Endothelial cell of umbilical vein (primary cell): ENCODE measurements at regions not wholly inside any gene's neighbourhood (a gene's known extent, or its start where the extent isn't known, plus 50 kb on each side); places are given as distances from the start of the nearest gene placed in this dataset.

Source experiments
- BruUV-seq: library from RNA; stranded (reverse); fragments of 400-500 nt; replicated peaks from 2 replicates; lab custom pipeline; 2021; lab: Mats Ljungman, UMichigan
- CTCF ChIA-PET: fragments of 300-600, 350-600 bp; sonication (Branson Sonifier 250); formaldehyde crosslinking; loops from one replicate; lab custom pipeline; 2021; ENCODE audit warnings: antibody characterized with exemption, inconsistent platforms; lab: Charles Lee
- POLR2A ChIA-PET: fragments of 300-600, 350-600 bp; sonication (Branson Sonifier 250); formaldehyde crosslinking; loops from one replicate; lab custom pipeline; 2021; ENCODE audit warnings: antibody characterized with exemption, inconsistent platforms; lab: Charles Lee
- DNase-seq: peaks from one replicate; pipeline ENCODE4 v3.0.0-alpha.2; 2011; ENCODE audit warnings: low read depth, low spot score
- FAIRE-seq: peaks from 2 replicates; lab custom pipeline; 2011; peaks lifted over from hg19 to GRCh38; lab: Jason Lieb, UNC
- H2AFZ ChIP-seq: 2 replicates; pipeline ENCODE4 v1.6.0; 2012; ENCODE audit warnings: low read depth, low read length, control low read depth, inconsistent platforms
- H3K27ac ChIP-seq: 2 replicates; pipeline ENCODE4 v1.5.1; 2011; ENCODE audit warnings: low read depth, mild to moderate bottlenecking, control low read depth, low read length, moderate library complexity; ENCODE audit not compliant: insufficient read depth
- H3K27me3 ChIP-seq, 2 experiments: 2 replicates each; pipeline versions ENCODE4 v1.6.0 to v1.6.1; 2011; ENCODE audit warnings: low read length in 2 of 2, mixed read lengths in 1 of 2; ENCODE audit not compliant: control insufficient read depth in 2 of 2, insufficient read depth in 2 of 2
- H3K36me3 ChIP-seq, 2 experiments: 2 replicates in 1 of 2; 3 replicates in 1 of 2; pipeline ENCODE4 v1.5.1; 2011; ENCODE audit warnings: low read length in 2 of 2, mild to moderate bottlenecking in 1 of 2, moderate library complexity in 1 of 2; ENCODE audit not compliant: control insufficient read depth in 2 of 2, insufficient read depth in 2 of 2; ENCODE audit errors: extremely low read depth in 1 of 2
- H3K4me1 ChIP-seq: 3 replicates; pipeline ENCODE4 v1.5.1; 2011; ENCODE audit warnings: mild to moderate bottlenecking, low read length; ENCODE audit not compliant: control insufficient read depth, insufficient read depth; ENCODE audit errors: extremely low read depth
- H3K4me2 ChIP-seq: 2 replicates; pipeline ENCODE4 v1.6.1; 2011; ENCODE audit warnings: low read length, control low read depth, mixed read lengths; ENCODE audit not compliant: insufficient read depth
- H3K4me3 ChIP-seq, 3 experiments: fragments of 200-600 bp in 1 of 3; sonication (generic), shearing (Covaris generic) in 1 of 3; replicated peaks in 1 of 3; 2 replicates each; pipeline ENCODE4 v1.5.1; 2011 to 2016; ENCODE audit warnings: control low read depth in 3 of 3, low read length in 3 of 3, mild to moderate bottlenecking in 2 of 3, inconsistent platforms in 1 of 3, low read depth in 1 of 3, moderate library complexity in 1 of 3; ENCODE audit not compliant: insufficient read depth in 1 of 3
- H3K79me2 ChIP-seq: 2 replicates; pipeline ENCODE4 v1.6.0; 2012; ENCODE audit warnings: low read length, inconsistent platforms; ENCODE audit not compliant: control insufficient read depth, insufficient read depth
- H3K9ac ChIP-seq: replicated peaks from 2 replicates; pipeline ENCODE3; 2011; ENCODE audit warnings: low read length, control low read depth; ENCODE audit not compliant: insufficient read depth; ENCODE audit errors: extremely low read depth
- H3K9me1 ChIP-seq: replicated peaks from 3 replicates; pipeline ENCODE4 v1.6.0; 2011; ENCODE audit warnings: mild to moderate bottlenecking, low read length; ENCODE audit not compliant: control insufficient read depth, insufficient read depth; ENCODE audit errors: extremely low read depth
- H3K9me3 ChIP-seq: replicated peaks from 2 replicates; pipeline ENCODE4 v1.5.1; 2012; ENCODE audit warnings: low read length, inconsistent platforms; ENCODE audit not compliant: control insufficient read depth, insufficient read depth
- H4K20me1 ChIP-seq: replicated peaks from 2 replicates; pipeline ENCODE3; 2011; ENCODE audit warnings: mild to moderate bottlenecking, low read length; ENCODE audit not compliant: control insufficient read depth, insufficient read depth; ENCODE audit errors: extremely low read depth
- EZH2 ChIP-seq: IDR thresholded peaks from 2 replicates; pipeline ENCODE4 v1.6.1; 2012; ENCODE audit warnings: borderline replicate concordance, low read depth, mild to moderate bottlenecking, moderate library complexity, low read length, inconsistent platforms; ENCODE audit not compliant: severe bottlenecking
- FOS ChIP-seq: IDR thresholded peaks from 2 replicates; pipeline ENCODE4 v1.6.1; 2011; ENCODE audit warnings: mild to moderate bottlenecking, low read length, moderate library complexity, borderline replicate concordance; ENCODE audit not compliant: insufficient read depth
- GATA2 ChIP-seq: IDR thresholded peaks from 2 replicates; pipeline ENCODE4 v1.7.0; 2011; ENCODE audit warnings: low read depth, mild to moderate bottlenecking, moderate library complexity, mixed read lengths, low read length; ENCODE audit not compliant: insufficient read length, insufficient read depth
- JUN ChIP-seq: IDR thresholded peaks from 2 replicates; pipeline ENCODE4 v1.6.1; 2011; ENCODE audit warnings: borderline replicate concordance, low read depth; ENCODE audit not compliant: insufficient read length, insufficient read depth
- MAX ChIP-seq: IDR thresholded peaks from 2 replicates; pipeline ENCODE4 v1.6.1; 2011; ENCODE audit not compliant: insufficient read depth, insufficient read length
- MYC ChIP-seq: IDR thresholded peaks from one replicate; pipeline ENCODE4 v1.6.1; 2011; ENCODE audit warnings: mild to moderate bottlenecking, low read depth, low read length
- POLR2A ChIP-seq: IDR thresholded peaks from 2 replicates; pipeline ENCODE4 v1.6.1; 2012; ENCODE audit warnings: low read depth, mild to moderate bottlenecking, control low read depth, low read length
- POLR2AphosphoS5 ChIP-seq: IDR thresholded peaks from 2 replicates; pipeline ENCODE4 v1.6.1; 2012; ENCODE audit warnings: low read depth, mild to moderate bottlenecking, control low read depth, low read length, moderate library complexity; ENCODE audit not compliant: insufficient read depth
- dilution Hi-C: fragments of 300-500 bp; cut with MboI; formaldehyde crosslinking; loops from one replicate; pipeline ENCODE4 v1.15.0; 2019; ENCODE audit warnings: low sequenced_read_pairs; ENCODE audit not compliant: extremely low pct_ligation_motif_present
- intact Hi-C: fragments of 100-400 bp; cut with micrococcal nuclease; formaldehyde crosslinking; loops from one replicate; pipeline ENCODE4 v1.10.0; 2022
- TF ChIP-seq, protein P1 (sequence below), 2 donors: IDR thresholded peaks; 1 replicate in 1 of 2; 2 replicates in 1 of 2; pipeline ENCODE4 v1.5.1; 2011; ENCODE audit warnings: low read length in 2 of 2, mild to moderate bottlenecking in 2 of 2, moderate library complexity in 2 of 2, control low read depth in 1 of 2, inconsistent platforms in 1 of 2, low read depth in 1 of 2; ENCODE audit not compliant: insufficient read depth in 1 of 2; ENCODE audit errors: extremely low read depth in 1 of 2

DNA sequence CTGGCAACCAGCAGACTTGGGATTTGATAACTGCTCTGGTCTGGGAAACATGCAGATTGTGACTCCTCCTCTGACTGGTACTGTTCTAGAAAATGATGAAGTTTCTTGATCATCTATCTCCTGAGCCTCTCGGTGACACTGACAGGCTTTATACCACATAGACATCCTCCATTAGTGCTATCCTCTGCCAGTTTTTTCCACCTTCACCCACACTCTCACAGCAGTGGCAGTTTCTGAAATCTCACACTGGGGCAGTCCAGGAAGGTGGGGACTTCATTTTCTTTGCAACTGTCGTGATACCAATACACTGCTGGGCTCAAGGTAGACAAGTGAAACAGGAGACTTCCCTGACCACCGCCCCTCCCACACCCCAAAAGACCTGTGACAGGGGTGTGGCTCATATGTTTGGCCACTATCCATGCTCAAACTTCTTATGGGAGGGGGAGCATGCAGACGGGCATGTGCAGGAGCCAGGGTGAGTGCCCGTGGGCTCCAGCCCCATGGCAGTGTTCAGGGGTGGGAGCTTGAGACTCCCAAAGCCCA is 66.3 kb upstream of the RMDN2 start:
- POLR2A ChIA-PET, result interaction anchor here (0.6 kb wide), 1 partner anchor 288 kb away, joined by 4 read pairs; no protein-coding TSS in a partner anchor
- no peak overlapping the region for H3K27ac ChIP-seq
- BruUV-seq, result no TSS peak
- H3K9ac ChIP-seq, result no peak overlapping the region
- DNase-seq (no peak), FAIRE-seq (no peak)
- H3K27me3 ChIP-seq, result no peaks in the 10 kb centered on the region
- no peaks in the 10 kb centered on the region for H3K9me1 ChIP-seq
- H3K4me2 ChIP-seq, result no peak overlapping the region
- peaks cover 23% of the 10 kb centered on the region for H3K4me1 ChIP-seq
- no peaks in the 10 kb centered on the region for H3K79me2 ChIP-seq
- CTCF ChIA-PET, result interaction anchor here (1.2 to 2.4 kb wide), 4 partner anchors 11 to 444 kb away, joined by 3 to 13 read pairs (median 4); no protein-coding TSS in a partner anchor
- no peak overlapping the region for H2AFZ ChIP-seq
- TF ChIP-seq, protein P1, sequence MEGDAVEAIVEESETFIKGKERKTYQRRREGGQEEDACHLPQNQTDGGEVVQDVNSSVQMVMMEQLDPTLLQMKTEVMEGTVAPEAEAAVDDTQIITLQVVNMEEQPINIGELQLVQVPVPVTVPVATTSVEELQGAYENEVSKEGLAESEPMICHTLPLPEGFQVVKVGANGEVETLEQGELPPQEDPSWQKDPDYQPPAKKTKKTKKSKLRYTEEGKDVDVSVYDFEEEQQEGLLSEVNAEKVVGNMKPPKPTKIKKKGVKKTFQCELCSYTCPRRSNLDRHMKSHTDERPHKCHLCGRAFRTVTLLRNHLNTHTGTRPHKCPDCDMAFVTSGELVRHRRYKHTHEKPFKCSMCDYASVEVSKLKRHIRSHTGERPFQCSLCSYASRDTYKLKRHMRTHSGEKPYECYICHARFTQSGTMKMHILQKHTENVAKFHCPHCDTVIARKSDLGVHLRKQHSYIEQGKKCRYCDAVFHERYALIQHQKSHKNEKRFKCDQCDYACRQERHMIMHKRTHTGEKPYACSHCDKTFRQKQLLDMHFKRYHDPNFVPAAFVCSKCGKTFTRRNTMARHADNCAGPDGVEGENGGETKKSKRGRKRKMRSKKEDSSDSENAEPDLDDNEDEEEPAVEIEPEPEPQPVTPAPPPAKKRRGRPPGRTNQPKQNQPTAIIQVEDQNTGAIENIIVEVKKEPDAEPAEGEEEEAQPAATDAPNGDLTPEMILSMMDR (IDR thresholded peaks at IDR 0.05; ENCODE audit: extremely low read depth in 1 of 2, insufficient read depth in 1 of 2, low read depth in 1 of 2, low read length in 2 of 2), result no peak
- TF ChIP-seq POLR2AphosphoS5, result no peak
- TF ChIP-seq POLR2A, result no peak
- TF ChIP-seq FOS, result no peak
- no peak for TF ChIP-seq MYC
- no peak for TF ChIP-seq EZH2
- TF ChIP-seq MAX, result no peak
- TF ChIP-seq GATA2, result no peak
- no peak for TF ChIP-seq JUN
- H3K4me3 ChIP-seq, result no peak overlapping the region
- dilution Hi-C loops (loop anchor here (25.0 kb wide), 1 partner anchor 446 kb away; no protein-coding TSS in a partner anchor), intact Hi-C loops (no loop called here)
- H4K20me1 ChIP-seq, result no peaks in the 10 kb centered on the region
- H3K9me3 ChIP-seq, result no peaks in the 10 kb centered on the region
- H3K36me3 ChIP-seq, result no peaks in the 10 kb centered on the region
